Breast epithelium (tissue), 4 donors: ENCODE measurements at regions not wholly inside any gene's neighbourhood (a gene's known extent, or its start where the extent isn't known, plus 50 kb on each side); places are given as distances from the start of the nearest gene placed in this dataset.

Source experiments
- DNase-seq, 2 donors: peaks; one replicate each; pipeline ENCODE4 v3.0.0-alpha.2; 2019; ENCODE audit warnings: low spot score in 2 of 2
- H3K27ac ChIP-seq, 2 donors: fragments of 200-600 bp; sonication (generic) in 1 of 2; one replicate each; pipeline ENCODE4 v1.5.1; 2016 to 2019; ENCODE audit warnings: mild to moderate bottlenecking in 1 of 2
- H3K27me3 ChIP-seq, 2 donors: fragments of 200-600 bp; sonication (generic) in 1 of 2; one replicate each; pipeline versions ENCODE4 v1.5.1 to v1.6.0; 2017 to 2019; ENCODE audit warnings: control low read depth in 1 of 2, mild to moderate bottlenecking in 1 of 2
- H3K36me3 ChIP-seq: fragments of 200-600 bp; one replicate; pipeline ENCODE4 v1.5.1; 2019
- H3K4me1 ChIP-seq, 2 donors: fragments of 200-600 bp; sonication (generic); one replicate each; pipeline ENCODE4 v1.5.1; 2016 to 2019; ENCODE audit warnings: control low read depth in 1 of 2
- H3K4me3 ChIP-seq, 3 donors: fragments of 200-600 bp; sonication (generic); 1 replicate in 2 of 3; 2 replicates in 1 of 3; pipeline ENCODE4 v1.5.1; 2016 to 2019; ENCODE audit warnings: mild to moderate bottlenecking in 3 of 3, moderate library complexity in 2 of 3
- H3K9me3 ChIP-seq, 2 donors: fragments of 200-600 bp; sonication (generic) in 1 of 2; one replicate each; pipeline ENCODE4 v1.5.1; 2016 to 2019; ENCODE audit warnings: control low read depth in 1 of 2
- CTCF ChIP-seq, 3 donors: fragments of 450-650 bp; IDR thresholded peaks; one replicate each; pipeline ENCODE4 v1.5.1; 2016 to 2017; ENCODE audit warnings: antibody characterized with exemption in 3 of 3, mild to moderate bottlenecking in 3 of 3, moderate library complexity in 3 of 3
- POLR2A ChIP-seq: fragments of 450-650 bp; IDR thresholded peaks from one replicate; pipeline ENCODE4 v1.6.1; 2016; ENCODE audit warnings: antibody characterized with exemption, mild to moderate bottlenecking, moderate library complexity
- POLR2AphosphoS5 ChIP-seq, 3 donors: sonication (generic); formaldehyde crosslinking; IDR thresholded peaks; one replicate each; pipeline ENCODE4 v1.6.1; 2017; ENCODE audit warnings: antibody characterized with exemption in 3 of 3
- intact Hi-C: fragments of 100-400 bp; cut with DNase I; formaldehyde crosslinking; loops from one replicate; pipeline ENCODE4 v1.15.1; 2023; ENCODE audit warnings: low total_unique reads

GRCh38 chr13:67318398-67318797 is 88.3 kb upstream of the PCDH9 start:
- Histone ChIP-seq H3K27ac (no peak overlapping the region), H3K4me3 (no peak overlapping the region), H3K9me3 (no peaks in the 10 kb centered on the region), H3K27me3 (no peaks in the 10 kb centered on the region), H3K4me1 (no peaks in the 10 kb centered on the region), H3K36me3 (no peaks in the 10 kb centered on the region)
- no peak for DNase-seq
- TF ChIP-seq POLR2A (no peak), POLR2AphosphoS5 (IDR thresholded peaks at IDR 0.05) (no peak), CTCF (IDR thresholded peaks at IDR 0.05) (no peak)
- intact Hi-C loops = no loop called here

- TF ChIP-seq POLR2A (no peak), CTCF (IDR thresholded peaks at IDR 0.05) (no peak), POLR2AphosphoS5 (IDR thresholded peaks at IDR 0.05) (no peak)
- no peak overlapping the region for H3K4me3 ChIP-seq
- no peaks in the 10 kb centered on the region for H3K9me3 ChIP-seq
- no peaks in the 10 kb centered on the region for H3K27me3 ChIP-seq
- DNase-seq = no peak
- H3K4me1 ChIP-seq = no peaks in the 10 kb centered on the region
- intact Hi-C loops = loop anchor here (5.0 kb wide), 1 partner anchor 1737 kb away; no protein-coding TSS in a partner anchor
- H3K36me3 ChIP-seq = no peaks in the 10 kb centered on the region
- no peak overlapping the region for H3K27ac ChIP-seq
Measured at GRCh38 chr13:67314405-67314804, 84.3 kb upstream of the PCDH9 start.

- Histone ChIP-seq H3K27me3 (no peaks in the 10 kb centered on the region), H3K4me3 (no peak overlapping the region), H3K27ac (no peak overlapping the region), H3K4me1 (no peaks in the 10 kb centered on the region), H3K36me3 (no peaks in the 10 kb centered on the region), H3K9me3 (no peaks in the 10 kb centered on the region)
- intact Hi-C loops = no loop called here
- no peak for DNase-seq
- no peak for TF ChIP-seq CTCF (IDR thresholded peaks at IDR 0.05)
- no peak for TF ChIP-seq POLR2A
- no peak for TF ChIP-seq POLR2AphosphoS5 (IDR thresholded peaks at IDR 0.05)
Measured at GRCh38 chr13:67308004-67308772, 78.1 kb upstream of the PCDH9 start.

- no peak for DNase-seq
- H3K4me1 ChIP-seq = no peaks in the 10 kb centered on the region
- TF ChIP-seq POLR2A (no peak), POLR2AphosphoS5 (IDR thresholded peaks at IDR 0.05) (no peak), CTCF (IDR thresholded peaks at IDR 0.05) (no peak)
- H3K27me3 ChIP-seq = no peaks in the 10 kb centered on the region
- intact Hi-C loops = no loop called here
- no peak overlapping the region for H3K4me3 ChIP-seq
- H3K27ac ChIP-seq = no peak overlapping the region
- no peaks in the 10 kb centered on the region for H3K36me3 ChIP-seq
- no peaks in the 10 kb centered on the region for H3K9me3 ChIP-seq
Measured at GRCh38 chr13:67306742-67307141, 76.6 kb upstream of the PCDH9 start.

- no peak overlapping the region for H3K27ac ChIP-seq
- DNase-seq = no peak
- H3K9me3 ChIP-seq = no peaks in the 10 kb centered on the region
- TF ChIP-seq POLR2A (no peak), POLR2AphosphoS5 (IDR thresholded peaks at IDR 0.05) (no peak)
- no peak overlapping the region for H3K4me3 ChIP-seq
- intact Hi-C loops = no loop called here
- H3K36me3 ChIP-seq = no peaks in the 10 kb centered on the region
- H3K4me1 ChIP-seq = no peaks in the 10 kb centered on the region
- H3K27me3 ChIP-seq = no peaks in the 10 kb centered on the region
Measured at GRCh38 chr13:67303661-67304333, 73.7 kb upstream of the PCDH9 start.
